Mammary epithelial cell (primary cell): ENCODE measurements at regions not wholly inside any gene's neighbourhood (a gene's known extent, or its start where the extent isn't known, plus 50 kb on each side); places are given as distances from the start of the nearest gene placed in this dataset.

Experiments used
- CTCF ChIP-seq, 2 donors: IDR thresholded peaks in 1 of 2; conservative IDR thresholded peaks in 1 of 2; 2 replicates each; pipeline ENCODE4 v1.5.1; 2011 to 2012; ENCODE audit warnings: inconsistent platforms in 2 of 2, low read length in 2 of 2, mild to moderate bottlenecking in 2 of 2, control low read depth in 1 of 2, low read depth in 1 of 2; ENCODE audit not compliant: insufficient read depth in 1 of 2; ENCODE audit errors: extremely low read depth in 1 of 2
- EZH2 ChIP-seq: IDR thresholded peaks from 2 replicates; pipeline ENCODE4 v1.6.1; 2012; ENCODE audit warnings: low read length, inconsistent platforms, borderline replicate concordance

DNA sequence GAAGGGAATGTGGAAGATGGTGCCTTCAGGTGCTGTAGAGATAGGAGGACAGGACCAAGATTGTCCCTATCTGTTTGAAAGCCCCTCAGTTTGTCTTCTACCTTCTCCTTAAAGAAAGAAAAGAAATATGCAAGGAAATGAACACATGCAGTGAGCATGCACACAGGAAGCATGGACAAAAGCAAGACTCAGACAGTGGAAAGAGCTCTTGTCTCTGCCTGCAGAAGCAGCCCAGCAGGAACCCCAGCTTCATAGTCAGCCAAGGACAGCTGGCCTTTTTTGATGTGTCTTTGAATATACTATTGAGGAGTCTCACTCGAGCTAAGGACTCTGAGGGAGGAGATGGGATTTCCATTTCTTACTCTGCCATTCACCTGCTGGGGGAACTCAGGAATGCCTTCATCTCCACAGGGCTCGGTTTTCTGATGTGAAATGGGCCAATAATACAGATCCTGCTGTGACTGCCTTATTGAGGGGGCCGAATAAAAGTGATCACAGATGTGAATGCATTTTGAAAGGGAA lies 132.5 kb upstream of the ADRA1B start:
- TF ChIP-seq CTCF (conservative IDR thresholded peaks at IDR 0.05 in 1 of 2, IDR thresholded peaks at IDR 0.05 in 1 of 2; ENCODE audit: extremely low read depth in 1 of 2, insufficient read depth in 1 of 2, low read depth in 1 of 2, low read length in 2 of 2), result no peak
- TF ChIP-seq EZH2, result no peak
